C4-2B (cell line): ENCODE measurements at regions not wholly inside any gene's neighbourhood (a gene's known extent, or its start where the extent isn't known, plus 50 kb on each side); places are given as distances from the start of the nearest gene placed in this dataset.
"Not testable (repeated sequence)": the region's sequence is repeated elsewhere in the genome, so short reads cannot be mapped to it uniquely, and the experiment has no call there.

Source experiments
- H3K27ac ChIP-seq: fragments of 450-650 bp; 2 replicates; pipeline ENCODE4 v1.5.1; 2017
- CTCF ChIP-seq: fragments of 450-650 bp; conservative IDR thresholded peaks from 2 replicates; pipeline ENCODE4 v1.5.1; 2017; ENCODE audit warnings: mild to moderate bottlenecking
- ZFX ChIP-seq: fragments of 450-650 bp; IDR thresholded peaks from 2 replicates; pipeline ENCODE4 v1.6.1; 2017

- no peak for TF ChIP-seq CTCF
- no peak for TF ChIP-seq ZFX
Measured at GRCh38 chr13:111491021-111491420, 170.6 kb downstream of the TEX29 start.

GRCh38 chr13:111491659-111492058 lies 171.2 kb downstream of the TEX29 start:
- TF ChIP-seq ZFX (no peak), CTCF (no peak)
- no peak overlapping the region for H3K27ac ChIP-seq

More at GRCh38 chr13:111491021-111491420, 170.6 kb downstream of the TEX29 start:
- H3K27ac ChIP-seq: no peak overlapping the region

GRCh38 chr13:111492341-111492950 lies 172.0 kb downstream of the TEX29 start:
- TF ChIP-seq CTCF: no peak
- TF ChIP-seq ZFX: no peak
- no peak overlapping the region for H3K27ac ChIP-seq

- TF ChIP-seq ZFX: no peak
- no peak for TF ChIP-seq CTCF
Measured at GRCh38 chr13:111492958-111493357, 172.5 kb downstream of the TEX29 start.

GRCh38 chr13:111493468-111493867 lies 173.0 kb downstream of the TEX29 start:
- no peak overlapping the region for H3K27ac ChIP-seq
- TF ChIP-seq ZFX (no peak), CTCF (no peak)

More at GRCh38 chr13:111492958-111493357, 172.5 kb downstream of the TEX29 start:
- no peak overlapping the region for H3K27ac ChIP-seq

- no peak overlapping the region for H3K27ac ChIP-seq
- TF ChIP-seq ZFX (no peak), CTCF (no peak)
Measured at GRCh38 chr13:111494641-111495040, 174.2 kb downstream of the TEX29 start.

- H3K27ac ChIP-seq: not testable (repeated sequence)
Measured at GRCh38 chr13:111501596-111502535, 181.4 kb downstream of the TEX29 start.
